HEK293 (cell line): ENCODE measurements at regions not wholly inside any gene's neighbourhood (a gene's known extent, or its start where the extent isn't known, plus 50 kb on each side); places are given as distances from the start of the nearest gene placed in this dataset.

Experiments used
- HOXA7 ChIP-seq: sonication (generic); formaldehyde crosslinking; IDR thresholded peaks from 2 replicates; pipeline ENCODE4 v1.8.1; 2022; ENCODE audit warnings: missing genetic modification reagents, borderline replicate concordance
- ZBTB1 ChIP-seq: fragments of 450-650 bp; formaldehyde crosslinking; IDR thresholded peaks from 2 replicates; pipeline ENCODE4 v1.5.1; 2016; ENCODE audit warnings: missing biosample characterization, missing genetic modification characterization
- ZNF155 ChIP-seq: fragments of 450-650 bp; formaldehyde crosslinking; IDR thresholded peaks from 2 replicates; pipeline ENCODE4 v1.5.1; 2016; ENCODE audit warnings: missing biosample characterization, missing genetic modification characterization
- ZNF416 ChIP-seq: fragments of 450-650 bp; formaldehyde crosslinking; IDR thresholded peaks from 2 replicates; pipeline ENCODE4 v1.5.1; 2016; ENCODE audit warnings: missing biosample characterization, missing genetic modification characterization
- ZNF596 ChIP-seq: fragments of 450-650 bp; IDR thresholded peaks from 2 replicates; pipeline ENCODE4 v1.5.0; 2018; ENCODE audit warnings: missing biosample characterization, mild to moderate bottlenecking, missing genetic modification characterization, moderate library complexity
- ZNF830 ChIP-seq: fragments of 450-650 bp; IDR thresholded peaks from 2 replicates; pipeline ENCODE4 v1.5.0; 2018; ENCODE audit warnings: missing biosample characterization, missing genetic modification characterization, low read depth, mild to moderate bottlenecking, moderate library complexity
- TF ChIP-seq, protein P1 (sequence below): fragments of 450-650 bp; formaldehyde crosslinking; IDR thresholded peaks from 2 replicates; pipeline ENCODE4 v1.5.1; 2016; ENCODE audit warnings: missing biosample characterization, missing genetic modification characterization
- TF ChIP-seq, protein P2 (sequence below): fragments of 450-650 bp; formaldehyde crosslinking; IDR thresholded peaks from 2 replicates; pipeline ENCODE4 v1.5.1; 2016; ENCODE audit warnings: missing biosample characterization, missing genetic modification characterization
- TF ChIP-seq, protein P3 (sequence below): fragments of 450-650 bp; formaldehyde crosslinking; IDR thresholded peaks from 2 replicates; pipeline ENCODE4 v1.5.1; 2016; ENCODE audit warnings: missing biosample characterization, missing genetic modification characterization

DNA sequence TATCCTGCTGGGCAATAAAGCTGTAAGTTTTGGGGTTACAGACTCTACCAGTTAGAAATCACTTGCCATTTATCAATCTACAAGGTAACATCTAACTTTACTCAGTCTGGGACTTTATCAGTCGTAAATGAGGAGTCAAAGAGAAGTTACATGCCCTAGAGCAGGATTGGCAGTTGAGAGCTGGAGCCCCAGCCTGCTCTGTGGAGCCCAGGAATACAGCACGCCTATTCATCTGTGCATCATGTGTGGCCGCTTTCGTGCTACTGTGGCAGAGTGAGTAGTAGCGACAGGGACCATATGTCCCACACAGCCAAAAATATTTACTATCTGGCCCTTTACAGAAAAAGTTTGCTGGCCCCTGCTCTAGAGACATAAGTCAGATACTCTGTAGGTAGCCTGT, 152.5 kb upstream of the NTRK2 start:
- TF ChIP-seq, protein P1, sequence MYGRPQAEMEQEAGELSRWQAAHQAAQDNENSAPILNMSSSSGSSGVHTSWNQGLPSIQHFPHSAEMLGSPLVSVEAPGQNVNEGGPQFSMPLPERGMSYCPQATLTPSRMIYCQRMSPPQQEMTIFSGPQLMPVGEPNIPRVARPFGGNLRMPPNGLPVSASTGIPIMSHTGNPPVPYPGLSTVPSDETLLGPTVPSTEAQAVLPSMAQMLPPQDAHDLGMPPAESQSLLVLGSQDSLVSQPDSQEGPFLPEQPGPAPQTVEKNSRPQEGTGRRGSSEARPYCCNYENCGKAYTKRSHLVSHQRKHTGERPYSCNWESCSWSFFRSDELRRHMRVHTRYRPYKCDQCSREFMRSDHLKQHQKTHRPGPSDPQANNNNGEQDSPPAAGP (tag by site-specific recombination): no peak
- TF ChIP-seq ZNF830 (tag by site-specific recombination) (no peak), ZNF596 (tag by site-specific recombination) (no peak), ZNF416 (tag by site-specific recombination) (no peak), ZBTB1 (no peak), HOXA7 (no peak), ZNF155 (tag by site-specific recombination) (no peak)
- TF ChIP-seq, protein P2, sequence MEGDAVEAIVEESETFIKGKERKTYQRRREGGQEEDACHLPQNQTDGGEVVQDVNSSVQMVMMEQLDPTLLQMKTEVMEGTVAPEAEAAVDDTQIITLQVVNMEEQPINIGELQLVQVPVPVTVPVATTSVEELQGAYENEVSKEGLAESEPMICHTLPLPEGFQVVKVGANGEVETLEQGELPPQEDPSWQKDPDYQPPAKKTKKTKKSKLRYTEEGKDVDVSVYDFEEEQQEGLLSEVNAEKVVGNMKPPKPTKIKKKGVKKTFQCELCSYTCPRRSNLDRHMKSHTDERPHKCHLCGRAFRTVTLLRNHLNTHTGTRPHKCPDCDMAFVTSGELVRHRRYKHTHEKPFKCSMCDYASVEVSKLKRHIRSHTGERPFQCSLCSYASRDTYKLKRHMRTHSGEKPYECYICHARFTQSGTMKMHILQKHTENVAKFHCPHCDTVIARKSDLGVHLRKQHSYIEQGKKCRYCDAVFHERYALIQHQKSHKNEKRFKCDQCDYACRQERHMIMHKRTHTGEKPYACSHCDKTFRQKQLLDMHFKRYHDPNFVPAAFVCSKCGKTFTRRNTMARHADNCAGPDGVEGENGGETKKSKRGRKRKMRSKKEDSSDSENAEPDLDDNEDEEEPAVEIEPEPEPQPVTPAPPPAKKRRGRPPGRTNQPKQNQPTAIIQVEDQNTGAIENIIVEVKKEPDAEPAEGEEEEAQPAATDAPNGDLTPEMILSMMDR (tag by site-specific recombination): no peak
- TF ChIP-seq, protein P3, sequence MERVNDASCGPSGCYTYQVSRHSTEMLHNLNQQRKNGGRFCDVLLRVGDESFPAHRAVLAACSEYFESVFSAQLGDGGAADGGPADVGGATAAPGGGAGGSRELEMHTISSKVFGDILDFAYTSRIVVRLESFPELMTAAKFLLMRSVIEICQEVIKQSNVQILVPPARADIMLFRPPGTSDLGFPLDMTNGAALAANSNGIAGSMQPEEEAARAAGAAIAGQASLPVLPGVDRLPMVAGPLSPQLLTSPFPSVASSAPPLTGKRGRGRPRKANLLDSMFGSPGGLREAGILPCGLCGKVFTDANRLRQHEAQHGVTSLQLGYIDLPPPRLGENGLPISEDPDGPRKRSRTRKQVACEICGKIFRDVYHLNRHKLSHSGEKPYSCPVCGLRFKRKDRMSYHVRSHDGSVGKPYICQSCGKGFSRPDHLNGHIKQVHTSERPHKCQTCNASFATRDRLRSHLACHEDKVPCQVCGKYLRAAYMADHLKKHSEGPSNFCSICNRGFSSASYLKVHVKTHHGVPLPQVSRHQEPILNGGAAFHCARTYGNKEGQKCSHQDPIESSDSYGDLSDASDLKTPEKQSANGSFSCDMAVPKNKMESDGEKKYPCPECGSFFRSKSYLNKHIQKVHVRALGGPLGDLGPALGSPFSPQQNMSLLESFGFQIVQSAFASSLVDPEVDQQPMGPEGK (tag by site-specific recombination): no peak
